GM18870 (cell line): ENCODE measurements at regions not wholly inside any gene's neighbourhood (a gene's known extent, or its start where the extent isn't known, plus 50 kb on each side); places are given as distances from the start of the nearest gene placed in this dataset.

Source experiments
- ATAC-seq: cut with Tn5 transposase; IDR thresholded peaks from one replicate; pipeline ENCODE4 v1.9.1; 2021; ENCODE audit warnings: moderate library complexity; ENCODE audit not compliant: unreplicated experiment

GRCh38 chr2:163863073-163863472 is 127.3 kb upstream of the FIGN start:
- ATAC-seq = no peak

DNA sequence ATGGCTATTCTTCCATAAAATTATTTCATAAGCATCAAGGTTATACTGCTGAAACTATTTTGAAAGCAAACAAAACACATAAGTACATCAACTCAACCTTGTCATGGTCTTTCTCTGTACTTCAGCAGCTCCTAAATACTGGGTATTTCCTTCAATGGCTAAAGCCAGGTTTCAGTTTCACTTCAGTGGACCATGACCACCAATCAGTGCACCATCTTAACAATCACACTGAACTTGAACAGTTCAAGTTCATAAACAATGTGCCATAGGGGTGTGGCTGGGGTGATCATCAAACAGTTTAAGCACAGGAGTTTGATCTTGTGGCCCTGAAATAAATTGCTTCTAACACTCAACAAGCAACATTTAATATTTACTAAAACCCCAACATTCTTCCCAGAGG is 124.1 kb upstream of the FIGN start:
- ATAC-seq = no peak

DNA sequence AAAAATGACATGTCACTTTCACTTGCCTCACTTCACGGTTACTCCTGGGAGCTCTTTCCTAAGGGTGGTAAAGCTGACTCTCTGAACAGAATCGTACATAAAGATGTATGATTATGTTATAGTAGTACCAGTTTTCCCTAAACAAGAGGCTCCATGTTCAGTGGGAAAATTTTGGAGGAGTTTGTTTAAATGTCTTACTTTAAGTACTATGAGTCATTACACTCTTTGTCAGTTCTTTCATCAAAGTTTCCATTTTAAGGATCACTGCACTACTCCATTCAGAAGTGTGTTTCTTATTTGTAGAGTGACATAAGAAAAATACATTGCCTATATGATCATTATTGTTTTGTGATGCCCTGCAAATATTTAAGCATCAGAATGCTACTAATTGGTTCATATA is 121.1 kb upstream of the FIGN start:
- no peak for ATAC-seq

- no peak for ATAC-seq
Observed at GRCh38 chr2:163852616-163853015, 116.8 kb upstream of the FIGN start.

DNA sequence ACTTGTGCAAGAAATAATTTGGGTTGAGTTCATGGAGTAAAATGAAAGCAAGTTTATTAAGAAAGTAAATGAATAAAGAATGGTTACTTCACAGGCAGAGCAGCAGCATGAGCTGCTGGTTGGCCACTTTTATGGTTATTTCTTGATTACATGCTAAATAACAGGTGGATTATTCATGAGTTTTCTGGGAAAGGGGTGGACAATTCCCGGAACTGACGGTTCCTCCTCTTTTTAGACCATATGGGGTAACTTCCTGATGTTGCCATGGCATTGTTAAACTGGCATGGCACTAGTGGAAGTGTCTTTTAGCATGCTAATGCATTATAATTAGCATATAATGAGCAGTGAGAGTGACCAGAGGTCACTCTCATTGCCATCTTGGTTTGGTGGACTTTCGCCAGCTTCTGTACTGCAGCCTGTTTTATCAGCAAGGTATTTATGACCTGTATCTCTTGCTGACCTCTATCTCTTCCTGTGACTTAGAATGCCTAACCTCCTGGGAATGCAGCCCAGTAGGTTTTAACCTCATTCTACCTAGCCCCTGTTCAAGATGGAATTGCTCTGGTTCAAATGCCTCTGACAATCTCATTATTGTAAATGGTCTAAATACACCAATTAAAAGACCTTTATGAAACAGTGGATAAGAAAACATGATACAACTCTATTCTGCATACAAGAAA is 114.1 kb upstream of the FIGN start:
- no peak for ATAC-seq

- no peak for ATAC-seq
Observed at GRCh38 chr2:163838890-163839289, 103.1 kb upstream of the FIGN start.

DNA sequence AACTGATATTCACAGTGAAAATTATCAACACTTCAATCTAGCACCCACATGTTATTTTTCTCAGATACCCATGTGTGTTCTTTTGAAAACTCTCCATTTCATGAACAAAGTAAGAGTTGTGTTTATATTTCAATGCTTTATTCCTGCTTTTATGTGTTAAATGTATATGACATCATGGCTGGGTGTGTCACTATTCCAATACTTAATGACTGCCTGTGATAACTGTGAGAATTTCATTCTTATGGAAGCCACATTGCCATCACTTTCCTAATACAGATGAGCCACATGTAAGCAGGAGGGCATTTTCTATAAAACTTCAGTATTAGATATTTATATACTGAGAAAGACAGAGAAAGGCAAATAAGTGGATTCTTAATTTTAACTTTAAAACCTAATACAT is 100.4 kb upstream of the FIGN start:
- ATAC-seq = no peak

- ATAC-seq = no peak
Observed at GRCh38 chr2:163834841-163835240, 99.0 kb upstream of the FIGN start.

- ATAC-seq = no peak
Observed at GRCh38 chr2:163834221-163834620, 98.4 kb upstream of the FIGN start.

DNA sequence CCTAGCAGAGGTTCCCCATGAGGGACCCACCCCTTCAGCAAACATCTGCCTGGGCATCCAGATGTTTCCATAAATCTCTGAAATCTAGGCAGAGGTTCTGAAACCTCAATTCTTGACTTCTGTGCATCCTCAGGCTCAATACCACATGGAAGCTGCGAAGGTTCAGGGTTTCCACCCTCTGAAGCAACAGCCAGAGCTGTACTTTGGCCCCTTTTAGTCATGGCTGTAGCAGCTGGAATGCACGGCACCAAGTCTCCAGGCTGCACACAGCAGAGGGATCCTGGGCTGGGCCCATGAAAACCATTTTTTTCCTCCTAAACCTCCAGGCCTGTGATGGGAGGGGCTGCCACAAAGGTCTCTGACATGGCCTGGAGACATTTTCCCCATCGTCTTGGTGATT is 93.0 kb upstream of the FIGN start:
- no peak for ATAC-seq

- ATAC-seq = no peak
Observed at GRCh38 chr2:163822033-163822432, 86.2 kb upstream of the FIGN start.

- ATAC-seq = no peak
Observed at GRCh38 chr2:163812926-163813520, 77.2 kb upstream of the FIGN start.

GRCh38 chr2:163808406-163808805 is 72.6 kb upstream of the FIGN start:
- ATAC-seq = no peak

- ATAC-seq = no peak
Observed at GRCh38 chr2:163802284-163802683, 66.5 kb upstream of the FIGN start.

- ATAC-seq = no peak
Observed at GRCh38 chr2:163801486-163801885, 65.7 kb upstream of the FIGN start.

DNA sequence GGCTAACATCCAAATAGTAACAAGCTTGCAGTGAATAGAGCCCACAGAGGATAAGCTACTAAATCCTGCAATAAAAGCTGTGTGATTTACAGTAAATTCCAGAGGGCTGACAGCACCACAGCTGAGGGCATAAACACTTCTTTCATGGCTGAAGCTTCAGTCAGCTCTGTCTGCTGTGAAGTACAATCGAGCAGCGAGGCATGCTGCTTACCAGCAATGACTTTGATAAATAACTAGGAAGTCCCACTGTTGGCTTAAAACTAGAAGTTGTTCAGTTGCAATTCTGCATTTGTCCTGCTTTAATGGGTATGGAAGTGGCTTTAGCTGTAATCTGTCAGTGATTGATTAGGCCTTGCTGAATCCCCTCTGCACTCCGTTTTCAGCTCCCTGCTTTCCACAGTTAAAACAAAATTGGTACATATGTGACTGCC is 65.2 kb upstream of the FIGN start:
- ATAC-seq = no peak

GRCh38 chr2:163799807-163800206 is 64.0 kb upstream of the FIGN start:
- ATAC-seq = no peak

DNA sequence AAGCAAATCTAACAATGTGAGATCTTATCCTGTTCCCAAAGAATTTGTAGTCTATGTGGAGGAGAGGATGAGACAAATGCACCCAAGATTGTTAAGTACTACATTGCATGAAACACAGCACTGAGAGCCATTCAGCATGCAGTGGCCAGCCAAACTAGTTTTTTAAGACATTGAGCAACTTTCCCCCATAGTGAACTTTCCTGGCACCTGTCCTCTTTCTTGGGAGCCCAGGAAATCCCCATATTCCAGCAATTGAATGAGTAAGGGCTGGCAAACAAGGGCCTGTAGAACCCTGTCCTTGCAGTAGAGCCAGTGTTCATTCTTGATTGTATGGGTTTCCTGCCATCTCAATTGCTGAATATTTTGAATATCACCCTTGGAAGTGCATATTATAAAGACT is 58.8 kb upstream of the FIGN start:
- ATAC-seq = no peak
